GM12878 (cell line): ENCODE measurements at regions not wholly inside any gene's neighbourhood (a gene's known extent, or its start where the extent isn't known, plus 50 kb on each side); places are given as distances from the start of the nearest gene placed in this dataset.

ENCODE experiments used
- ATAC-seq: fragments of 200-7000 bp; cut with Tn5 transposase; 3 replicates; pipeline ENCODE4 v1.9.1; 2020; ENCODE audit warnings: mild to moderate bottlenecking, moderate library complexity
- BruUV-seq: library from RNA; stranded (reverse); fragments of 400-500 nt; replicated peaks from 2 replicates; lab custom pipeline; 2021; lab: Mats Ljungman, UMichigan
- CTCF ChIA-PET: fragments of 300-600 bp; sonication (Branson Sonifier 250); formaldehyde crosslinking; extraction: SDS; loops from one replicate; lab custom pipeline; 2021; ENCODE audit warnings: inconsistent platforms; lab: Yijun Ruan, JAX
- POLR2A ChIA-PET: fragments of 350-600 bp; formaldehyde crosslinking; extraction: SDS; loops from one replicate; lab custom pipeline; 2021; ENCODE audit warnings: inconsistent platforms; lab: Charles Lee
- RAD21 ChIA-PET: fragments of 300-600 bp; sonication (Branson Sonifier 250); formaldehyde crosslinking; loops from one replicate; lab custom pipeline; 2023; ENCODE audit warnings: antibody characterized with exemption; ENCODE audit not compliant: unreplicated experiment; lab: Charles Lee
- SMC1A ChIA-PET: fragments of 300-600 bp; sonication (Branson Sonifier 250); formaldehyde crosslinking; loops from one replicate; lab custom pipeline; 2023; ENCODE audit not compliant: unreplicated experiment, uncharacterized antibody; lab: Charles Lee
- DNase-seq: peaks from one replicate; pipeline ENCODE4 v3.0.0-alpha.2; 2011; ENCODE audit warnings: low read depth, low spot score
- FAIRE-seq: peaks from 3 replicates; lab custom pipeline; 2011; peaks lifted over from hg19 to GRCh38; lab: Jason Lieb, UNC
- H2AFZ ChIP-seq: 2 replicates; pipeline ENCODE4 v1.6.0; 2011; ENCODE audit warnings: low read depth, low read length, control low read depth; ENCODE audit not compliant: control insufficient read depth
- H3K27ac ChIP-seq: 2 replicates; pipeline ENCODE4 v1.5.1; 2011; ENCODE audit warnings: control low read depth; ENCODE audit not compliant: control insufficient read depth, insufficient read depth
- H3K27me3 ChIP-seq, 2 experiments: replicated peaks in 1 of 2; 2 replicates each; pipeline versions ENCODE4 v1.6.0 to v1.6.1; 2011; ENCODE audit warnings: low read length in 1 of 2; ENCODE audit not compliant: control insufficient read depth in 2 of 2, insufficient read depth in 2 of 2
- H3K36me3 ChIP-seq, 2 experiments: 2 replicates each; pipeline ENCODE4 v1.5.1; 2011; ENCODE audit warnings: low read length in 1 of 2; ENCODE audit not compliant: control insufficient read depth in 2 of 2, insufficient read depth in 2 of 2
- H3K4me1 ChIP-seq: 2 replicates; pipeline ENCODE4 v1.6.1; 2011; ENCODE audit warnings: mild to moderate bottlenecking, low read length, moderate library complexity, mixed read lengths; ENCODE audit not compliant: control insufficient read depth, insufficient read depth
- H3K4me2 ChIP-seq: 2 replicates; pipeline ENCODE4 v1.6.0; 2011; ENCODE audit warnings: control low read depth; ENCODE audit not compliant: control insufficient read depth, insufficient read depth
- H3K4me3 ChIP-seq: fragments of 200-600 bp; sonication (generic); 2 replicates; pipeline ENCODE4 v1.5.1; 2016
- H3K79me2 ChIP-seq: 2 replicates; pipeline ENCODE4 v1.6.0; 2011; ENCODE audit warnings: low read length; ENCODE audit not compliant: control insufficient read depth, insufficient read depth
- H3K9ac ChIP-seq: 2 replicates; pipeline ENCODE4 v1.8.0; 2011; ENCODE audit warnings: low read length, control low read depth, mixed read lengths; ENCODE audit not compliant: control insufficient read depth, insufficient read depth
- H3K9me3 ChIP-seq: replicated peaks from 3 replicates; pipeline ENCODE4 v1.5.1; 2011; ENCODE audit warnings: mild to moderate bottlenecking, low read length; ENCODE audit not compliant: control insufficient read depth, insufficient read depth
- H4K20me1 ChIP-seq: 2 replicates; pipeline ENCODE4 v1.6.0; 2011; ENCODE audit not compliant: control insufficient read depth, insufficient read depth
- DPF2 ChIP-seq: fragments of 450-650 bp; IDR thresholded peaks from 2 replicates; pipeline ENCODE4 v1.6.1; 2017; ENCODE audit warnings: mild to moderate bottlenecking
- FOXK2 ChIP-seq: fragments of 450-650 bp; IDR thresholded peaks from 2 replicates; pipeline ENCODE4 v1.6.1; 2017; ENCODE audit warnings: mild to moderate bottlenecking, moderate library complexity
- GATAD2B ChIP-seq: fragments of 450-650 bp; conservative IDR thresholded peaks from 2 replicates; pipeline ENCODE4 v1.6.1; 2017; ENCODE audit warnings: low read depth, mild to moderate bottlenecking, moderate library complexity
- MTA3 ChIP-seq: IDR thresholded peaks from 2 replicates; pipeline ENCODE4 v1.6.1; 2012; ENCODE audit warnings: low read length, inconsistent platforms, borderline replicate concordance
- PAX5 ChIP-seq: IDR thresholded peaks from 2 replicates; pipeline ENCODE4 v1.6.1; 2011; ENCODE audit warnings: low read depth, low read length, borderline replicate concordance
- RAD21 ChIP-seq: IDR thresholded peaks from 2 replicates; pipeline ENCODE4 v1.6.1; 2011; ENCODE audit warnings: mild to moderate bottlenecking, low read depth, low read length, moderate library complexity; ENCODE audit not compliant: insufficient read depth
- STAT1 ChIP-seq: fragments of 450-650 bp; conservative IDR thresholded peaks from 2 replicates; pipeline ENCODE4 v1.6.1; 2014; ENCODE audit warnings: antibody characterized with exemption, mild to moderate bottlenecking
- TAF1 ChIP-seq: IDR thresholded peaks from 2 replicates; pipeline ENCODE4 v1.6.1; 2011; ENCODE audit warnings: mild to moderate bottlenecking, low read depth, low read length, borderline replicate concordance
- ZNF24 ChIP-seq: fragments of 450-650 bp; IDR thresholded peaks from 2 replicates; pipeline ENCODE4 v1.6.1; 2017; ENCODE audit warnings: antibody characterized with exemption, mild to moderate bottlenecking
- ZNF384 ChIP-seq: IDR thresholded peaks from 2 replicates; pipeline ENCODE4 v1.6.1; 2012; ENCODE audit warnings: low read depth, mild to moderate bottlenecking, low read length, improper control_type of control experiment, borderline replicate concordance
- WGBS: methylation state at CpG from one replicate; pipeline ENCODE4 v1.1.6; 2016; ENCODE audit warnings: low lambda C conversion rate; ENCODE audit not compliant: insufficient replicate concordance, insufficient coverage; ENCODE audit errors: missing lambda C conversion rate; 5-methylcytosine and 5-hydroxymethylcytosine counted together
- in situ Hi-C: fragments of 300-500 bp; cut with MboI; formaldehyde crosslinking; loops from 9 replicates; pipeline ENCODE4 v1.14.3; 2018; ENCODE audit warnings: mixed read lengths
- intact Hi-C: fragments of 100-400 bp; cut with micrococcal nuclease; formaldehyde crosslinking; loops from one replicate; pipeline ENCODE4 v1.14.2; 2022; ENCODE audit not compliant: unreplicated experiment
- TF ChIP-seq, protein P1 (sequence below): IDR thresholded peaks from 2 replicates; pipeline ENCODE4 v1.6.1; 2011; ENCODE audit warnings: low read depth, mild to moderate bottlenecking, low read length, moderate library complexity, borderline replicate concordance; ENCODE audit errors: extremely low read depth
- TF ChIP-seq, protein P2 (sequence below): fragments of 450-650 bp; IDR thresholded peaks from 2 replicates; pipeline ENCODE4 v1.6.1; 2018; ENCODE audit warnings: mild to moderate bottlenecking, low read depth, moderate library complexity; ENCODE audit not compliant: partially characterized antibody

DNA sequence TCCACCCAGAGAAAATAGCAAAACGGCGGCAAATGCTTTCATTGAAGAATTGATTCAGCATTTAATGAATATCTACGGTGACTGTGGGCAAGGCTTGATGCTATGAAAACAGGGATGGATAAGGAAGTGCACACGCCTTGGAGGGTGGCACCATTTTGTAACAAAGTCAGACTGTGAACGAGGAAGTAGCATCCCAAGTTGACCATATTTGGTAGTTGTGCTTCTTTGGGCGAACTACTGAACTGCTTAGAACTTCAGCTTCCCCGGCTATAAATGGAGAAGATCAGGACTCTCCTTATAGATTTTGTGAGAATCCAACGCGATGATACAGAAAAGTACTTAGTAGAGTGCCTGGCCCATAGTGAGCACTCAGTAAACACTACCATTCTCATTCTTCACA is 303.2 kb downstream of the MAF start:
- no peaks in the 10 kb centered on the region; a peak in 2 of 4 replicates for H3K27me3 ChIP-seq
- ChIA-PET CTCF (no interaction called here), SMC1A (no interaction called here), POLR2A (no interaction called here), RAD21 (no interaction called here)
- no peaks in the 10 kb centered on the region for H3K9me3 ChIP-seq
- TF ChIP-seq DPF2 (no peak), ZNF24 (no peak), PAX5 (no peak), STAT1 (no peak), ZNF384 (no peak), GATAD2B (no peak), TAF1 (no peak), FOXK2 (no peak), RAD21 (no peak), MTA3 (no peak)
- TF ChIP-seq, protein P1, sequence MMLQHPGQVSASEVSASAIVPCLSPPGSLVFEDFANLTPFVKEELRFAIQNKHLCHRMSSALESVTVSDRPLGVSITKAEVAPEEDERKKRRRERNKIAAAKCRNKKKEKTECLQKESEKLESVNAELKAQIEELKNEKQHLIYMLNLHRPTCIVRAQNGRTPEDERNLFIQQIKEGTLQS: no peak
- TF ChIP-seq, protein P2, sequence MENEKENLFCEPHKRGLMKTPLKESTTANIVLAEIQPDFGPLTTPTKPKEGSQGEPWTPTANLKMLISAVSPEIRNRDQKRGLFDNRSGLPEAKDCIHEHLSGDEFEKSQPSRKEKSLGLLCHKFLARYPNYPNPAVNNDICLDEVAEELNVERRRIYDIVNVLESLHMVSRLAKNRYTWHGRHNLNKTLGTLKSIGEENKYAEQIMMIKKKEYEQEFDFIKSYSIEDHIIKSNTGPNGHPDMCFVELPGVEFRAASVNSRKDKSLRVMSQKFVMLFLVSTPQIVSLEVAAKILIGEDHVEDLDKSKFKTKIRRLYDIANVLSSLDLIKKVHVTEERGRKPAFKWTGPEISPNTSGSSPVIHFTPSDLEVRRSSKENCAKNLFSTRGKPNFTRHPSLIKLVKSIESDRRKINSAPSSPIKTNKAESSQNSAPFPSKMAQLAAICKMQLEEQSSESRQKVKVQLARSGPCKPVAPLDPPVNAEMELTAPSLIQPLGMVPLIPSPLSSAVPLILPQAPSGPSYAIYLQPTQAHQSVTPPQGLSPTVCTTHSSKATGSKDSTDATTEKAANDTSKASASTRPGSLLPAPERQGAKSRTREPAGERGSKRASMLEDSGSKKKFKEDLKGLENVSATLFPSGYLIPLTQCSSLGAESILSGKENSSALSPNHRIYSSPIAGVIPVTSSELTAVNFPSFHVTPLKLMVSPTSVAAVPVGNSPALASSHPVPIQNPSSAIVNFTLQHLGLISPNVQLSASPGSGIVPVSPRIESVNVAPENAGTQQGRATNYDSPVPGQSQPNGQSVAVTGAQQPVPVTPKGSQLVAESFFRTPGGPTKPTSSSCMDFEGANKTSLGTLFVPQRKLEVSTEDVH: no peak
- no peak for FAIRE-seq
- intact Hi-C loops: no loop called here
- no peaks in the 10 kb centered on the region for H3K4me1 ChIP-seq
- H4K20me1 ChIP-seq: no peaks in the 10 kb centered on the region; the same call in 1 of the 2 replicates
- 75% methylated on average over 9 of the region's 9 CpGs for WGBS
- H3K4me2 ChIP-seq: no peak overlapping the region
- H3K36me3 ChIP-seq: no peaks in the 10 kb centered on the region
- no peak for DNase-seq
- in situ Hi-C loops: no loop called here
- no peaks in the 10 kb centered on the region for H3K79me2 ChIP-seq
- BruUV-seq: no TSS peak
- no peak for ATAC-seq
- no peak overlapping the region for H3K9ac ChIP-seq
- H3K4me3 ChIP-seq: no peak overlapping the region
- H2AFZ ChIP-seq: no peak overlapping the region
- H3K27ac ChIP-seq: no peak overlapping the region
